WERI-Rb-1 (cell line): ENCODE measurements at regions not wholly inside any gene's neighbourhood (a gene's known extent, or its start where the extent isn't known, plus 50 kb on each side); places are given as distances from the start of the nearest gene placed in this dataset.

Source experiments
- DNase-seq: peaks from one replicate; pipeline ENCODE4 v3.0.0-alpha.2; 2020
- H3K27ac ChIP-seq: fragments of 250-450 bp; sonication (Bioruptor Pico); 2 replicates; pipeline ENCODE4 v1.5.1; 2020; ENCODE audit warnings: mild to moderate bottlenecking, moderate library complexity
- H3K27me3 ChIP-seq: fragments of 250-450 bp; sonication (Bioruptor Pico); 2 replicates; pipeline ENCODE4 v1.5.1; 2021; ENCODE audit warnings: mild to moderate bottlenecking, low read depth, moderate library complexity; ENCODE audit not compliant: insufficient read depth, severe bottlenecking
- H3K36me3 ChIP-seq: fragments of 250-450 bp; sonication (Bioruptor Pico); 2 replicates; pipeline ENCODE4 v1.5.1; 2020; ENCODE audit warnings: mild to moderate bottlenecking, moderate library complexity
- H3K4me3 ChIP-seq: 2 replicates; pipeline ENCODE4 v1.5.1; 2011; ENCODE audit warnings: low read depth, mild to moderate bottlenecking, control low read depth, low read length
- H3K9me3 ChIP-seq: fragments of 250-450 bp; sonication (Bioruptor Pico); 2 replicates; pipeline ENCODE4 v1.5.1; 2021; ENCODE audit warnings: mild to moderate bottlenecking, moderate library complexity; ENCODE audit not compliant: severe bottlenecking
- TF ChIP-seq, protein P1 (sequence below): IDR thresholded peaks from 2 replicates; pipeline ENCODE4 v1.5.1; 2011; ENCODE audit warnings: low read depth, mild to moderate bottlenecking, control low read depth, inconsistent platforms, low read length

- DNase-seq: no peak
- Histone ChIP-seq H3K36me3 (no peaks in the 10 kb centered on the region), H3K27ac (no peak overlapping the region), H3K9me3 (no peaks in the 10 kb centered on the region), H3K27me3 (no peaks in the 10 kb centered on the region), H3K4me3 (no peak overlapping the region)
- TF ChIP-seq, protein P1, sequence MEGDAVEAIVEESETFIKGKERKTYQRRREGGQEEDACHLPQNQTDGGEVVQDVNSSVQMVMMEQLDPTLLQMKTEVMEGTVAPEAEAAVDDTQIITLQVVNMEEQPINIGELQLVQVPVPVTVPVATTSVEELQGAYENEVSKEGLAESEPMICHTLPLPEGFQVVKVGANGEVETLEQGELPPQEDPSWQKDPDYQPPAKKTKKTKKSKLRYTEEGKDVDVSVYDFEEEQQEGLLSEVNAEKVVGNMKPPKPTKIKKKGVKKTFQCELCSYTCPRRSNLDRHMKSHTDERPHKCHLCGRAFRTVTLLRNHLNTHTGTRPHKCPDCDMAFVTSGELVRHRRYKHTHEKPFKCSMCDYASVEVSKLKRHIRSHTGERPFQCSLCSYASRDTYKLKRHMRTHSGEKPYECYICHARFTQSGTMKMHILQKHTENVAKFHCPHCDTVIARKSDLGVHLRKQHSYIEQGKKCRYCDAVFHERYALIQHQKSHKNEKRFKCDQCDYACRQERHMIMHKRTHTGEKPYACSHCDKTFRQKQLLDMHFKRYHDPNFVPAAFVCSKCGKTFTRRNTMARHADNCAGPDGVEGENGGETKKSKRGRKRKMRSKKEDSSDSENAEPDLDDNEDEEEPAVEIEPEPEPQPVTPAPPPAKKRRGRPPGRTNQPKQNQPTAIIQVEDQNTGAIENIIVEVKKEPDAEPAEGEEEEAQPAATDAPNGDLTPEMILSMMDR: no peak
Observed at GRCh38 chr18:66825347-66825746, 221.5 kb upstream of the CDH19 start.

GRCh38 chr18:66819235-66819634, 215.3 kb upstream of the CDH19 start:
- Histone ChIP-seq H3K27me3 (no peaks in the 10 kb centered on the region), H3K9me3 (no peaks in the 10 kb centered on the region), H3K4me3 (no peak overlapping the region), H3K36me3 (no peaks in the 10 kb centered on the region), H3K27ac (no peak overlapping the region)
- DNase-seq: no peak
- TF ChIP-seq, protein P1: no peak

DNA sequence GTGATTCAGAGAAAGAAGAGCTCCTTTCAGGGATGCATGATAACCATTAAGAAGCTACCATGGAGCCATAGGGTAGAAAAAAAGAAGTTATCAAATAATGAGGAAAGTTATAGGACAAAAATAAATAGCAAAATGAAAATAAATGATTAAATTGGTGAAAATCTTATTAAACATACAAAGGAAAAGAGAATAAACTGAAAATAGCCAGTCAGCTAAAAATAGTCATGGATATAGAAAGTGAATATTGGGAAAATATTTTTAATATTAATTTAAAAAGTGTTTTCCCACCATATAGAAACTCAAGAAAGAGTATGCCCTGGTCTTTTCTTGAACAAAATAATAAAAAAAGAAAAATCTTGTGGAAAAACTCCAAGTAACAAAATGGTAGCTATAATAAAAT, 209.2 kb upstream of the CDH19 start:
- Histone ChIP-seq H3K4me3 (no peak overlapping the region), H3K27me3 (no peaks in the 10 kb centered on the region), H3K36me3 (no peaks in the 10 kb centered on the region), H3K9me3 (no peaks in the 10 kb centered on the region), H3K27ac (no peak overlapping the region)
- DNase-seq: no peak
- TF ChIP-seq, protein P1: no peak

DNA sequence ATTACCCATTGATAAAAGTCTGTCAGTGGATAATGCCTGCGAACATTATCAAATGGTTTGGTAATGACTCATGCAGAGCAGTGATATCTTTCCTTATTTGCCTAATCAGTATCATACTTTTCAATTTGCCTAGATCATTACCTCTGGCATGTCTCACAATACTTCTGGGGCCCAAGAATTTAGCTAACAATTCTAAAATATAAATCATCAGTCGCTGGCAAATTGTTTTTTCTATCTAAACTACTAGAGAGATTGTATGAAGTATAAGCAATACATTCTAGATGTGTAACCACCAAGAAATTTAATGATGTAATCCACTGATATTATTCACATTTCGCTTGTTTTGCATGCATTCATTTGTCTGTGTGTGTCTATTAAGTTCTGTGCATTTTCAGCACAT, 191.2 kb upstream of the CDH19 start:
- Histone ChIP-seq H3K4me3 (no peak overlapping the region), H3K9me3 (no peaks in the 10 kb centered on the region), H3K27ac (no peak overlapping the region), H3K36me3 (no peaks in the 10 kb centered on the region), H3K27me3 (no peaks in the 10 kb centered on the region)
- DNase-seq: no peak
- TF ChIP-seq, protein P1: no peak

GRCh38 chr18:66792466-66792865, 188.6 kb upstream of the CDH19 start:
- no peaks in the 10 kb centered on the region for H3K36me3 ChIP-seq
- no peak overlapping the region for H3K4me3 ChIP-seq
- H3K27me3 ChIP-seq: no peaks in the 10 kb centered on the region
- H3K9me3 ChIP-seq: no peaks in the 10 kb centered on the region
- no peak overlapping the region for H3K27ac ChIP-seq
- TF ChIP-seq, protein P1: no peak
- DNase-seq: peak; percentile 6

DNA sequence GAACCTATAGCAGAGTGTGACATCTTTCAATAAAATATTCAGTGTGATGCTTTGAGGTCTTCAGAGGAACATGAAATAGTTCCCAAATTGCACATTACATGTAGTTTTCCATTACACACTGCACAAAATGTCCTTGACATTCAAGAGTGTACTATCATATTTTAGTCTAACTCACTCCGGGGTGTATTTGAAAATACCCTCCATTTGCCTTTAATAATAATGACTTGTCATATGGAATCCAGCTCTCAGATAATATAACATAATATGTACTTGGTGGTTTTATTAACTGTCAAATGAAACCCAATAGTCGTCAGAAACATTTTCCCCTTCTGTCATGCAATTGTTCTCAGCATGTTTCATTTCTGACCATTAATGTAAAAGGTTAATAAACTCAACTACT, 176.7 kb upstream of the CDH19 start:
- no peak overlapping the region for H3K4me3 ChIP-seq
- DNase-seq: no peak
- H3K27me3 ChIP-seq: no peaks in the 10 kb centered on the region
- H3K27ac ChIP-seq: no peak overlapping the region
- H3K36me3 ChIP-seq: no peaks in the 10 kb centered on the region
- no peaks in the 10 kb centered on the region for H3K9me3 ChIP-seq
- TF ChIP-seq, protein P1: no peak
